Kidney (tissue), 13 donors: ENCODE measurements at regions not wholly inside any gene's neighbourhood (a gene's known extent, or its start where the extent isn't known, plus 50 kb on each side); places are given as distances from the start of the nearest gene placed in this dataset.
"Not testable (repeated sequence)": the region's sequence is repeated elsewhere in the genome, so short reads cannot be mapped to it uniquely, and the experiment has no call there.

Experiments
- DNase-seq, 5 donors: peaks; one replicate each; pipeline ENCODE4 v3.0.0-alpha.2; 2013 to 2020
- FAIRE-seq: peaks from 2 replicates; lab custom pipeline; 2012; peaks lifted over from hg19 to GRCh38; lab: Jason Lieb, UNC
- H3K27ac ChIP-seq, 2 donors: one replicate each; pipeline ENCODE4 v1.7.0; 2013; ENCODE audit warnings: low read depth in 2 of 2, low read length in 2 of 2, inconsistent platforms in 1 of 2
- H3K27me3 ChIP-seq: one replicate; pipeline ENCODE4 v1.7.1; 2013; ENCODE audit warnings: low read length, inconsistent platforms; ENCODE audit not compliant: control insufficient read depth, insufficient read depth
- H3K36me3 ChIP-seq, 3 donors: one replicate each; pipeline versions ENCODE4 v1.7.0 to v1.7.1; 2013; ENCODE audit warnings: low read length in 3 of 3, control low read depth in 1 of 3, inconsistent platforms in 1 of 3; ENCODE audit not compliant: insufficient read depth in 3 of 3, control insufficient read depth in 2 of 3
- H3K4me1 ChIP-seq, 3 donors: one replicate each; pipeline versions ENCODE4 v1.7.0 to v1.7.1; 2013; ENCODE audit warnings: low read length in 3 of 3, inconsistent platforms in 1 of 3, low read depth in 1 of 3; ENCODE audit not compliant: control insufficient read depth in 2 of 3, insufficient read depth in 2 of 3
- H3K4me3 ChIP-seq, 3 donors: one replicate each; pipeline versions ENCODE4 v1.7.0 to v1.8.1; 2013; ENCODE audit warnings: low read length in 3 of 3, control low read depth in 1 of 3, inconsistent platforms in 1 of 3
- H3K9ac ChIP-seq, 3 donors: one replicate each; pipeline versions ENCODE4 v1.7.0 to v1.7.1; 2013; ENCODE audit warnings: low read length in 3 of 3, control low read depth in 1 of 3, inconsistent platforms in 1 of 3
- H3K9me3 ChIP-seq, 3 donors: one replicate each; pipeline versions ENCODE4 v1.7.0 to v1.7.1; 2013; ENCODE audit warnings: low read length in 3 of 3, control low read depth in 1 of 3, inconsistent platforms in 1 of 3; ENCODE audit not compliant: control insufficient read depth in 2 of 3, insufficient read depth in 1 of 3
- intact Hi-C: fragments of 100-400 bp; cut with DNase I; formaldehyde crosslinking; loops from one replicate; pipeline ENCODE4 v1.11.1; 2022
- TF ChIP-seq, protein P1 (sequence below): IDR thresholded peaks from 3 replicates; pipeline ENCODE4 v1.5.1; 2012; ENCODE audit warnings: mild to moderate bottlenecking, moderate library complexity, borderline replicate concordance; ENCODE audit not compliant: insufficient read depth; ENCODE audit errors: extremely low read depth
- donor health status: control.
- donor health status: control.
- donor health status: control.
- donor health status: control.
- donor health status: control.
- donor health status: DM: yes; HTN: yes; CAD: no.
- donor health status: Normal renal cell carcinoma (clear cell type).

GRCh38 chr18:76708722-76709353, 113.5 kb upstream of the ZNF236 start:
- H3K4me1 ChIP-seq: no peaks in the 10 kb centered on the region
- no peak for DNase-seq
- no peaks in the 10 kb centered on the region for H3K9me3 ChIP-seq
- intact Hi-C loops: no loop called here
- H3K4me3 ChIP-seq: no peak overlapping the region
- TF ChIP-seq, protein P1, sequence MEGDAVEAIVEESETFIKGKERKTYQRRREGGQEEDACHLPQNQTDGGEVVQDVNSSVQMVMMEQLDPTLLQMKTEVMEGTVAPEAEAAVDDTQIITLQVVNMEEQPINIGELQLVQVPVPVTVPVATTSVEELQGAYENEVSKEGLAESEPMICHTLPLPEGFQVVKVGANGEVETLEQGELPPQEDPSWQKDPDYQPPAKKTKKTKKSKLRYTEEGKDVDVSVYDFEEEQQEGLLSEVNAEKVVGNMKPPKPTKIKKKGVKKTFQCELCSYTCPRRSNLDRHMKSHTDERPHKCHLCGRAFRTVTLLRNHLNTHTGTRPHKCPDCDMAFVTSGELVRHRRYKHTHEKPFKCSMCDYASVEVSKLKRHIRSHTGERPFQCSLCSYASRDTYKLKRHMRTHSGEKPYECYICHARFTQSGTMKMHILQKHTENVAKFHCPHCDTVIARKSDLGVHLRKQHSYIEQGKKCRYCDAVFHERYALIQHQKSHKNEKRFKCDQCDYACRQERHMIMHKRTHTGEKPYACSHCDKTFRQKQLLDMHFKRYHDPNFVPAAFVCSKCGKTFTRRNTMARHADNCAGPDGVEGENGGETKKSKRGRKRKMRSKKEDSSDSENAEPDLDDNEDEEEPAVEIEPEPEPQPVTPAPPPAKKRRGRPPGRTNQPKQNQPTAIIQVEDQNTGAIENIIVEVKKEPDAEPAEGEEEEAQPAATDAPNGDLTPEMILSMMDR: no peak
- H3K27ac ChIP-seq: no peak overlapping the region
- no peak for FAIRE-seq
- H3K9ac ChIP-seq: no peak overlapping the region
- no peaks in the 10 kb centered on the region for H3K27me3 ChIP-seq
- H3K36me3 ChIP-seq: no peaks in the 10 kb centered on the region

DNA sequence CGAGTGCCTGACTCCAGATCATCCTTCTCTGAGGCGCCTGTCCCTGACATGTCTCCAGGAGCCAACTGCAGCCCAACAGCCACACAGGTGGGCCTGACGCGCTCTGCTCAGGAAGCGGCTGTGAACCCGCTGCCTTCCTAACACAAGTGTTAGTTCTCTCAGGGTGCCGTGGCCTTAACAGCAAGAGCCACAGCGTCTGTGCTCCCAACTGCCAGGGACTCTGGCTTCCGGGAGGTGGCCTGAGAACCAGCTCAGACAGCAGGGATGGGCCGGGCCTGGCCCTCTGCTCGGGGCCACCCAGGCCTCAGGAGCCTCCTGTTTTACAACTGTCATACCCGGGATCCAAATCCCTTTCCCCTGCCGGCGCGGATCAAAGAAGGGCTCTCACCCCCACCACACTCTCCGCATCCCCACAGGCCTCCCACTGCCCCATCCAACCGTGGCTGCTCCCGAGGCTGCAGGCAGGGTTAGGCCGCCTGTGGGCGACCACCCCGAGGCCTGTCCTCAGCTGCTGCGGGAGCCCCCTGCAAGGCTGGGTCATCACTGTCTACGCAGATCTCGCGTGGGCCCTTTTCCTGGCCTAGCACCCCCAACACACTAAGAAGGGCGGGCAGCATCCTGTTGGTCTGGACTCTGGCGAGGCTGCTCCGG, 114.2 kb upstream of the ZNF236 start:
- TF ChIP-seq, protein P1: no peak

GRCh38 chr18:76707534-76707933, 114.8 kb upstream of the ZNF236 start:
- Histone ChIP-seq H3K27ac (no peak overlapping the region), H3K36me3 (no peaks in the 10 kb centered on the region), H3K9ac (no peak overlapping the region), H3K27me3 (no peaks in the 10 kb centered on the region), H3K9me3 (no peaks in the 10 kb centered on the region), H3K4me1 (no peaks in the 10 kb centered on the region), H3K4me3 (no peak overlapping the region)
- TF ChIP-seq, protein P1: no peak
- no peak for FAIRE-seq
- intact Hi-C loops: no loop called here
- peak in 3 of 5 donors; percentile 63 to 84 (median 80) for DNase-seq

More for the DNA sequence above, 114.2 kb upstream of the ZNF236 start:
- H3K9ac ChIP-seq: no peak overlapping the region
- FAIRE-seq (no peak), DNase-seq (peak in 3 of 5 donors; percentile 41 to 58 (median 44))
- no peak overlapping the region for H3K27ac ChIP-seq
- no peaks in the 10 kb centered on the region for H3K27me3 ChIP-seq
- no peaks in the 10 kb centered on the region for H3K4me1 ChIP-seq
- no peak overlapping the region for H3K4me3 ChIP-seq
- intact Hi-C loops: no loop called here
- H3K9me3 ChIP-seq: no peaks in the 10 kb centered on the region
- H3K36me3 ChIP-seq: no peaks in the 10 kb centered on the region

DNA sequence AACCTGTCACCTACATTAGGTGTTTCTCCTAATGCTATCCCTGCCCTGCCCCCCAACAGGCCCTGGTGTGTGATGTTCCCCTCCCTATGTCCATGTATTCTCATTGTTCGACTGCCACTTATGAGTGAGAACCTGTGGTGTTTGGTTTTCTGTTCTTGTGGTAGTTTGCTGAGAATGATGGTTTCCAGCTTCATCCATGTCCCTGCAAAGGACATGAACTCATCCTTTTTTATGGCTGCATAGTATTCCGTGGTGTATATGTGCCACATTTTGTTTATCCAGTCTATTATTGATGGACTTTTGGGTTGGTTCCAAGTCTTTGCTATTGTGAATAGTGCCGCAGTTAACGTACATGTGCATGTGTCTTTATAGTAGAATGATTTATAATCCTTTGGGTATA, 117.8 kb upstream of the ZNF236 start:
- H3K4me1 ChIP-seq, DNase-seq, intact Hi-C loops, H3K27ac ChIP-seq, H3K4me3 ChIP-seq, FAIRE-seq, H3K27me3 ChIP-seq, H3K9me3 ChIP-seq, H3K36me3 ChIP-seq, H3K9ac ChIP-seq: not testable (repeated sequence)
